ENCODE measurements at regions not wholly inside any gene's neighbourhood (a gene's known extent, or its start where the extent isn't known, plus 50 kb on each side); places are given as distances from the start of the nearest gene placed in this dataset.

GRCh38 chr7:41133690-41134299 lies 569.1 kb downstream of the INHBA start (continued):
- TF ChIP-seq TBP (IDR thresholded peaks at IDR 0.05; ENCODE audit: low read depth, low read length) (no peak), SAP30 (IDR thresholded peaks at IDR 0.05; ENCODE audit: insufficient read depth, insufficient replicate concordance, low read length) (no peak)
